OCI-LY3 (cell line): ENCODE measurements at regions not wholly inside any gene's neighbourhood (a gene's known extent, or its start where the extent isn't known, plus 50 kb on each side); places are given as distances from the start of the nearest gene placed in this dataset.

Experiments
- CTCF ChIP-seq: fragments of 200-600, 300-600 bp; sonication (generic); IDR thresholded peaks from 2 replicates; pipeline ENCODE4 v1.5.1; 2014; ENCODE audit warnings: antibody characterized with exemption, low read length, low read depth
- EZH2phosphoT487 ChIP-seq: fragments of 200-600 bp; shearing (Covaris generic); IDR thresholded peaks from 2 replicates; pipeline ENCODE4 v1.6.1; 2018; ENCODE audit warnings: antibody characterized with exemption, mixed run types, low read depth

- TF ChIP-seq CTCF (no peak), EZH2phosphoT487 (no peak)
Measured at GRCh38 chr3:17848102-17848501, 105.7 kb upstream of the TBC1D5 start.
